GM10266 (cell line): ENCODE measurements at regions not wholly inside any gene's neighbourhood (a gene's known extent, or its start where the extent isn't known, plus 50 kb on each side); places are given as distances from the start of the nearest gene placed in this dataset.

Experiments
- DNase-seq: peaks from one replicate; pipeline ENCODE4 v3.0.0; 2012; ENCODE audit errors: extremely low spot score
- TF ChIP-seq, protein P1 (sequence below): IDR thresholded peaks from 2 replicates; pipeline ENCODE4 v1.5.1; 2012; ENCODE audit warnings: mild to moderate bottlenecking, low read depth; ENCODE audit not compliant: control insufficient read depth, insufficient read depth; ENCODE audit errors: missing control alignments

DNA sequence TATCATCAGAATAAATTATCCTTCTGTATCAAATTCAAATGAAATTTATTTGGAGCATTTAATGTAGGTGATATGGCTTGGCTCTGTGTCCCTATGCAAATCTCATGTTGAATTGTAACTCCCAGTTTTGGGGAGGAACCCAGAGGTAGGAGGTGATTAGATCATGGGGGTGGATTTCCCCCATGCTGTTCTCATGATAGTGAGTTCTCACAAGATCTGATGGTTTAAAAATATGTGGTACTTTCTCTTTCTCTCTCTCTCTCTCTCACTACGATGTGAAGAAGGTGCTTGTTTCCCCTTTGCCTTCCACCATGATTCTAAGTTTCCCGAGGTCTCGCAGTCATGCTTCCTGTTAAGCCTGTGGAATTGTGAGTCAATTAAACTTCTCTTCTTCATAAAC, 678.4 kb upstream of the RGMB start:
- TF ChIP-seq, protein P1, sequence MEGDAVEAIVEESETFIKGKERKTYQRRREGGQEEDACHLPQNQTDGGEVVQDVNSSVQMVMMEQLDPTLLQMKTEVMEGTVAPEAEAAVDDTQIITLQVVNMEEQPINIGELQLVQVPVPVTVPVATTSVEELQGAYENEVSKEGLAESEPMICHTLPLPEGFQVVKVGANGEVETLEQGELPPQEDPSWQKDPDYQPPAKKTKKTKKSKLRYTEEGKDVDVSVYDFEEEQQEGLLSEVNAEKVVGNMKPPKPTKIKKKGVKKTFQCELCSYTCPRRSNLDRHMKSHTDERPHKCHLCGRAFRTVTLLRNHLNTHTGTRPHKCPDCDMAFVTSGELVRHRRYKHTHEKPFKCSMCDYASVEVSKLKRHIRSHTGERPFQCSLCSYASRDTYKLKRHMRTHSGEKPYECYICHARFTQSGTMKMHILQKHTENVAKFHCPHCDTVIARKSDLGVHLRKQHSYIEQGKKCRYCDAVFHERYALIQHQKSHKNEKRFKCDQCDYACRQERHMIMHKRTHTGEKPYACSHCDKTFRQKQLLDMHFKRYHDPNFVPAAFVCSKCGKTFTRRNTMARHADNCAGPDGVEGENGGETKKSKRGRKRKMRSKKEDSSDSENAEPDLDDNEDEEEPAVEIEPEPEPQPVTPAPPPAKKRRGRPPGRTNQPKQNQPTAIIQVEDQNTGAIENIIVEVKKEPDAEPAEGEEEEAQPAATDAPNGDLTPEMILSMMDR, result no peak
- no peak for DNase-seq

DNA sequence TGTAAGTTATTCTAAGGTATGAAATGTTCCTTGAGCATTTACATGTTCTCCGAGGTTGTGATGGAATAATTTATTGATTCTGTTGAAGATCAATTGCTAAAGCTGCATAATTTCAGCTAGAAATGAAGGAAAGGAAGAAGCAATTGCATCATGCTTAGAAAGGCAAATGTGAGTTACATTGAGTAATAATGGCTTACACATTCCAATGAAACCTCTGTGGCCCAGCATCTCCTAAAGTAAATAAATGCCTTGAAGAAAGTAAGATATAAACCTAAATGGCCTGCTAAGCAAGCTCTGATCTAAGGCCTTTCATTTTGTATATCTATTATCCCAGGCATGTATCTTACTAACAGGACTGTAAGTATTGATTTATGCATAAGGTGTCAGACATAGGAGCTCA, 677.3 kb upstream of the RGMB start:
- no peak for DNase-seq
- TF ChIP-seq, protein P1, result no peak

DNA sequence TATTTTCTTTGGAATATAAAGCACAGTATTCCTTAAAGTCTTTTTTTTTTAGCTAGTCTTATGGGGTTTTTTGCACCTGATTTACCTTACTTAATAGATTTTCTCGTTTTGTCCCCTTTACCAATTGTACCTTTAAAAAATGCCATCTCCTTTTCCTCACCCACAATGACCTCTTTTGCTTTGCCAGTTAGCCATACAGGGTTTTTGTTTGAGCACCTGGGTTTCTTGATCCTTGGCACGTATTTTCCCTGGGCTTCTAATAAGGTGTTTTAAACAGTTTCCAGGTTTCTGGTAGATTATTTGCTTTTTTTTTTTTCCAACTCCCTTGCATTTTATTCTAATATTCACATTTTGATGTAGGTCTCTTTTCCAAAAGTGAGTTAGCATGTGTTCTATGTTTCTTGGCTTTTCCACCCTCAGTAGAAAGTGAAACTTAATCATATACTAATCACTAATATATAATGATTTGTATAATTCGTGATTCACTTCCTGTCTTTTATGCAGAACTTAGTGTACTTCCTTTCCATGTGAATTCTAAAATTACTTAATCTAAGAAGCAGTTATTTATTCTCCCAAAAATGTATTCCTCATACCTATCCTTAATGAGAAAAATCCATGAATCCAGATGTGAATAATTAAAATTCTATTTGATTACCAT, 673.9 kb upstream of the RGMB start:
- no peak for DNase-seq
- TF ChIP-seq, protein P1, result no peak

DNA sequence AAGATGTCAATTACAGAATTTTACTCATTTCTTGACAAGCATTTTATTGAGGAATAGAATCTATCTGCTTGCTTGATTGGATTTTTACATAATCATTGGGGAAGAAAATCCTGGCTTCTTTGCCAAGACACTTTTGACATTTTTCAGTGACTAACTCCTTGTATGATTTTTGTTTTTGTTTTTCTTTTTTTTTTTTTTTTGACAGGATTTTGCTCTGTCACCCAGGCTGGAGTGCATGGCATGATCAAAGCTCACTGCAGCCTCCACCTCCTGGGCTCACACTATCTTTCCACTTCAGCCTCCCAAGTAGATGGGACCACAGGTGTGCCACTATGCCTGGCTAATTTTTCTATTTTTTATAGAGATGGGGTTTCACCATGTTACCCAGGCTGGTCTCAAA, 672.3 kb upstream of the RGMB start:
- TF ChIP-seq, protein P1, result no peak
- no peak for DNase-seq

DNA sequence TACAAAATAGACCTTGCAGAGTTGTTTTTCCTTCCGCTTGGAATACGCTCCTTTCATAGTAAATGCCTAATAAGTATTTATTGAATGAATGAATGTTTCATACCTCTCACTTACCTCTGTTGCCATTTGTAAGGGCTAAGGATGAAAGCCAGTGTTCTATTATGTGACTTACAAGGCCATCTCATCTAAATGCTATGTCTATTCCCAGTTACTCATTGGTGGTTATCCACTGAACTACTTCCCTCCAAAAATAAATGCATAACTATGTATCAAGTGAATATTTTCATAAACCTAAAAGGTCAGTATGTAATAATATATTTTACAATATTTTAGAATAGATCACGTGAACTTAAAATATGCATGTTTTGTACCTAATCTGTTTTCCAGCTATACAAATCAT, 670.5 kb upstream of the RGMB start:
- no peak for DNase-seq
- TF ChIP-seq, protein P1, result no peak

DNA sequence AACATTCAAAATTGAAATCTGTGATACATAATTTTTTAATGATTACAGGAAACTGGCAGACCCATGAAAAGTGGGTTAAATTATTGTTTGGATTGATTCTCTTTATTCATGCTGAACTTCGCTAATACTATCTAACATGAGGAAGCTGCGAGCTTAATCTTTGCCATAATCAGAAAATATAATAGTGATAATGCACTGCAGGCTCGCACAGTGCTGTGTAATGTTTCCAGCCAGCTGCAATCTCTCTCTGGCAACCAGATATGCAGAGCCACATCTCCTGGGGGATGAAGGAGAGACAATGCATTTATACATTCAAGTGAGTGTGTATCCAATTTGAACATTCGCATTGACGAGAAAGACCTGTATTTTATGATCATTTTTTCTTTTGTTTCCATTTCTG, 669.7 kb upstream of the RGMB start:
- TF ChIP-seq, protein P1, result no peak
- no peak for DNase-seq

DNA sequence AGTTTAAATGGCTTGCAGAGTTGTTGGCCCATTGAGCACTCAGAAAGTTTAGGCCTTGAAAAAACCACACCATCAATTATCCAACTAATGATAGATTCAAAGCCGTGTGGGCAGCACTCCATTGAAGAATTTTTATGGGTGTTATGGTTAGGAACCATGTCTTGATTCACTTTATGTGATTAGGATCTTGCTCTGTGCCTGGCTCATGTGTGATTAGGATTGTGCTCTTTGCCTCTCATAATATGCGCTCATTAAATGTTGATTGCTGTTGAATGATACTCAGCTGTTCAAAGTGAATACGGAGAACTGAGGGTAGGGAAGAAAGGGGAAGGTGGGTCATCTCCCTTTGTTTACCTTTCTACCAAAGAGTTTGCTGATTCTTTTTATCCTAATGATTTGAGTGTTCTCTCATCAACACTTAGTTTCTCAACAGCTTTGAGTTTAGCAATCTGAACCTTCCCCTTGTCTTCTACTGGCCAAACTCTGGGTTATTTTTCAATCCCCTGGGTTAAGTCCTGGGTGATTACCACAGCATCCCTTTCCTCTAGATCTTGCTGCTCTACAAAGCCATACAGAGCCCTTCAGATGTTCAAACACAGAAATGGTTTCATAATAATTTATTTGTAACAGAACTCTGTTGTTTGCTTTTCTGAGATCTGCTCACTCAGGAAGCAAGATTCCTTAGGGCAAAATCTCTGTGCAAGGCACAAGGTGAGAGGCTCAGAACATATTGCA, 668.8 kb upstream of the RGMB start:
- no peak for DNase-seq

More for the DNA sequence above, 668.8 kb upstream of the RGMB start:
- TF ChIP-seq, protein P1, result no peak
